ENCODE measurements at regions not wholly inside any gene's neighbourhood (a gene's known extent, or its start where the extent isn't known, plus 50 kb on each side); places are given as distances from the start of the nearest gene placed in this dataset.

GRCh38 chr6:144392536-144392935 is 107.4 kb downstream of the UTRN start:
- no peak overlapping the region for H2BK15ac ChIP-seq (ENCODE audit: low read length)
- no peak overlapping the region for H3K9ac ChIP-seq (replicated peaks in 1 of 4; ENCODE audit: extremely low read depth in 1 of 4, low read depth in 3 of 4, low read length in 3 of 4)
- WGBS, 2 experiments (ENCODE audit: extremely low coverage in 1 of 2, insufficient coverage in 1 of 2, insufficient read length in 1 of 2, insufficient replicate concordance in 2 of 2, low coverage in 1 of 2, low lambda C conversion rate in 2 of 2, missing lambda C conversion rate in 1 of 2), result 95% methylated on average over 1 of the region's 1 CpG; no CpG with 5 or more reads in 1 of the 2 experiments
- no peak overlapping the region for H2BK12ac ChIP-seq (ENCODE audit: low read depth, low read length)
- H3K79me2 ChIP-seq (ENCODE audit: control insufficient read depth in 1 of 2, insufficient read depth in 2 of 2, low read length in 2 of 2), result peaks cover 0 to 27% of the 10 kb centered on the region in 2 experiments; a peak in 1 of 4 replicates
- no peaks in the 10 kb centered on the region for H3K23me2 ChIP-seq (ENCODE audit: low read depth, low read length)
- H4K8ac ChIP-seq (ENCODE audit: extremely low read depth, insufficient read depth, low read length), result no peak overlapping the region
- no peaks in the 10 kb centered on the region for H3K36me3 ChIP-seq (ENCODE audit: control insufficient read depth in 2 of 4, insufficient read depth in 4 of 4, low read length in 3 of 4)
- H4K91ac ChIP-seq (replicated peaks; ENCODE audit: insufficient read length, low read length), result no peak overlapping the region
- H3K4me2 ChIP-seq (ENCODE audit: insufficient read depth in 1 of 2, low read depth in 2 of 2, low read length in 2 of 2), result no peak overlapping the region
- no peak overlapping the region for H3K14ac ChIP-seq (ENCODE audit: insufficient read length)
- H3K4me1 ChIP-seq (replicated peaks in 1 of 4; ENCODE audit: control insufficient read depth in 3 of 4, insufficient read depth in 4 of 4, low read length in 3 of 4), result peaks cover 2 to 9% (median 6%) of the 10 kb centered on the region in 4 experiments; a peak in 4 of 7 replicates
- ChIA-PET CTCF (ENCODE audit: partially characterized antibody) (no interaction called here), POLR2A (ENCODE audit: partially characterized antibody) (no interaction called here)
- no peaks in the 10 kb centered on the region; the same call in 1 of the 2 replicates for H3K79me1 ChIP-seq (ENCODE audit: low read depth, low read length)
- 0 out of 4 replicates have a peak, but pooled peaks cover 0 to under 1% of the 10 kb centered on the region in 2 experiments for H3K9me3 ChIP-seq (ENCODE audit: insufficient read depth in 2 of 2, low read depth in 1 of 2, low read length in 1 of 2)
- no peak overlapping the region for H2BK120ac ChIP-seq (replicated peaks; ENCODE audit: low read depth, low read length)
- H3K4ac ChIP-seq (replicated peaks; ENCODE audit: insufficient read length, low read depth, low read length), result no peak overlapping the region
- no peak overlapping the region for H3K23ac ChIP-seq (ENCODE audit: insufficient read length)
- no peak overlapping the region for H2BK20ac ChIP-seq (ENCODE audit: low read length)
- DNase-seq (ENCODE audit: low read depth in 1 of 2, low spot score in 2 of 2), result no peak
- no peak overlapping the region for H2AFZ ChIP-seq (ENCODE audit: low read length)
- no peak overlapping the region for H3K27ac ChIP-seq (ENCODE audit: low read depth, low read length)
- no peak overlapping the region for H3K56ac ChIP-seq (replicated peaks; ENCODE audit: insufficient read length, low read depth, low read length)
- H4K20me1 ChIP-seq (replicated peaks in 1 of 2; ENCODE audit: control insufficient read depth in 1 of 2, insufficient read depth in 2 of 2, low read length in 2 of 2), result no peaks in the 10 kb centered on the region
- no peak overlapping the region for H2BK5ac ChIP-seq (ENCODE audit: low read depth, low read length)
- H3K27me3 ChIP-seq (replicated peaks in 1 of 4; ENCODE audit: control insufficient read depth in 3 of 4, extremely low read depth in 1 of 4, insufficient read depth in 3 of 4, low read length in 3 of 4), result no peaks in the 10 kb centered on the region
- H2AK5ac ChIP-seq (ENCODE audit: low read depth, low read length), result no peak overlapping the region
- no peak overlapping the region for H4K5ac ChIP-seq (ENCODE audit: insufficient read length, low read depth, low read length)
- no peak for FAIRE-seq
- H3K4me3 ChIP-seq (ENCODE audit: extremely low read depth in 1 of 4, insufficient read depth in 2 of 4, low read depth in 3 of 4, low read length in 4 of 4), result no peak overlapping the region
- H3K18ac ChIP-seq (ENCODE audit: extremely low read depth, low read length), result no peak overlapping the region
- TF ChIP-seq KDM4A (IDR thresholded peaks at IDR 0.05; ENCODE audit: low read depth, low read length, severe bottlenecking) (no peak), ATF2 (IDR thresholded peaks at IDR 0.05; ENCODE audit: low read length) (no peak), CBX8 (IDR thresholded peaks at IDR 0.05; ENCODE audit: borderline replicate concordance, low read depth, low read length) (no peak), TCF12 (IDR thresholded peaks at IDR 0.05; ENCODE audit: low read depth, low read length) (no peak), E2F6 (IDR thresholded peaks at IDR 0.05) (no peak), ASH2L (IDR thresholded peaks at IDR 0.05; ENCODE audit: low read length) (no peak), CBX5 (IDR thresholded peaks at IDR 0.05; ENCODE audit: low read depth, low read length) (no peak), HDAC2 (IDR thresholded peaks at IDR 0.05; ENCODE audit: borderline replicate concordance in 1 of 2, low read depth in 2 of 2, low read length in 2 of 2) (no peak), TEAD4 (IDR thresholded peaks at IDR 0.05; ENCODE audit: low read depth, low read length) (no peak), POLR2A (IDR thresholded peaks at IDR 0.05; ENCODE audit: control extremely low read depth in 1 of 2, low read depth in 2 of 2, low read length in 2 of 2) (no peak)

Data from H1 (cell line).